ENCODE measurements at regions not wholly inside any gene's neighbourhood (a gene's known extent, or its start where the extent isn't known, plus 50 kb on each side); places are given as distances from the start of the nearest gene placed in this dataset.
A peak's percentile ranks its signal among the peaks of the same experiment; 100 is the strongest.

GRCh38 chr5:143957455-143957854, 145.5 kb downstream of the HMHB1 start:
- TF ChIP-seq CTCF (IDR thresholded peaks at IDR 0.05; ENCODE audit: insufficient read depth, low read length, poor library complexity, severe bottlenecking) = peak; percentile 45
- DNase-seq (ENCODE audit: low read depth) = no peak
- Histone ChIP-seq H3K27me3 (ENCODE audit: control insufficient read depth, insufficient read depth, low read length) (no peaks in the 10 kb centered on the region), H3K36me3 (ENCODE audit: control insufficient read depth, insufficient read depth, low read length) (no peaks in the 10 kb centered on the region), H3K4me3 (ENCODE audit: low read depth, low read length) (no peak overlapping the region)

- no peaks in the 10 kb centered on the region for H3K36me3 ChIP-seq (ENCODE audit: control insufficient read depth, insufficient read depth, low read length)
- no peak for DNase-seq (ENCODE audit: low read depth)
- no peak overlapping the region for H3K4me3 ChIP-seq (ENCODE audit: low read depth, low read length)
- no peak for TF ChIP-seq CTCF (IDR thresholded peaks at IDR 0.05; ENCODE audit: insufficient read depth, low read length, poor library complexity, severe bottlenecking)
- no peaks in the 10 kb centered on the region for H3K27me3 ChIP-seq (ENCODE audit: control insufficient read depth, insufficient read depth, low read length)
Measured at GRCh38 chr5:143962201-143962600, 150.2 kb downstream of the HMHB1 start.

GRCh38 chr5:143964919-143965318, 153.0 kb downstream of the HMHB1 start:
- Histone ChIP-seq H3K27me3 (ENCODE audit: control insufficient read depth, insufficient read depth, low read length) (no peaks in the 10 kb centered on the region), H3K36me3 (ENCODE audit: control insufficient read depth, insufficient read depth, low read length) (no peaks in the 10 kb centered on the region), H3K4me3 (ENCODE audit: low read depth, low read length) (no peak overlapping the region)
- no peak for TF ChIP-seq CTCF (IDR thresholded peaks at IDR 0.05; ENCODE audit: insufficient read depth, low read length, poor library complexity, severe bottlenecking)
- DNase-seq (ENCODE audit: low read depth) = no peak

- H3K4me3 ChIP-seq (ENCODE audit: low read depth, low read length) = no peak overlapping the region
- no peaks in the 10 kb centered on the region for H3K36me3 ChIP-seq (ENCODE audit: control insufficient read depth, insufficient read depth, low read length)
- H3K27me3 ChIP-seq (ENCODE audit: control insufficient read depth, insufficient read depth, low read length) = no peaks in the 10 kb centered on the region
- DNase-seq (ENCODE audit: low read depth) = no peak
- TF ChIP-seq CTCF (IDR thresholded peaks at IDR 0.05; ENCODE audit: insufficient read depth, low read length, poor library complexity, severe bottlenecking) = no peak
Measured at GRCh38 chr5:143966280-143966679, 154.3 kb downstream of the HMHB1 start.

GRCh38 chr5:143968071-143968878, 156.3 kb downstream of the HMHB1 start:
- DNase-seq (ENCODE audit: low read depth) = peak; percentile 9
- Histone ChIP-seq H3K27me3 (ENCODE audit: control insufficient read depth, insufficient read depth, low read length) (no peaks in the 10 kb centered on the region), H3K4me3 (ENCODE audit: low read depth, low read length) (no peak overlapping the region), H3K36me3 (ENCODE audit: control insufficient read depth, insufficient read depth, low read length) (no peaks in the 10 kb centered on the region)
- TF ChIP-seq CTCF (IDR thresholded peaks at IDR 0.05; ENCODE audit: insufficient read depth, low read length, poor library complexity, severe bottlenecking) = peak; percentile 45

GRCh38 chr5:143970159-143970558, 158.2 kb downstream of the HMHB1 start:
- Histone ChIP-seq H3K27me3 (ENCODE audit: control insufficient read depth, insufficient read depth, low read length) (no peaks in the 10 kb centered on the region), H3K4me3 (ENCODE audit: low read depth, low read length) (no peak overlapping the region), H3K36me3 (ENCODE audit: control insufficient read depth, insufficient read depth, low read length) (no peaks in the 10 kb centered on the region)
- TF ChIP-seq CTCF (IDR thresholded peaks at IDR 0.05; ENCODE audit: insufficient read depth, low read length, poor library complexity, severe bottlenecking) = no peak
- DNase-seq (ENCODE audit: low read depth) = no peak

All from kidney epithelial cell (primary cell).